A549 (cell line): ENCODE measurements at regions not wholly inside any gene's neighbourhood (a gene's known extent, or its start where the extent isn't known, plus 50 kb on each side); places are given as distances from the start of the nearest gene placed in this dataset.

Experiments used
- BHLHE40 ChIP-seq: IDR thresholded peaks from 2 replicates; pipeline ENCODE4 v1.6.1; 2012; ENCODE audit warnings: low read depth, low read length, inconsistent platforms
- FOXS1 ChIP-seq: fragments of 250-450 bp; sonication (Bioruptor Pico); IDR thresholded peaks from 2 replicates; pipeline ENCODE4 v1.5.0; 2020; ENCODE audit warnings: mild to moderate bottlenecking, moderate library complexity
- RAD21 ChIP-seq, 2 experiments: fragments of >200 bp in 1 of 2; sonication (Bioruptor Twin) in 1 of 2; formaldehyde crosslinking in 1 of 2; IDR thresholded peaks in 1 of 2; conservative IDR thresholded peaks in 1 of 2; 2 replicates in 1 of 2; 3 replicates in 1 of 2; pipeline ENCODE4 v1.6.1; 2012 to 2018; ENCODE audit warnings: inconsistent platforms in 1 of 2
- RNF2 ChIP-seq: fragments of 200-600 bp; sonication (generic); IDR thresholded peaks from 2 replicates; pipeline ENCODE4 v1.6.1; 2016; ENCODE audit warnings: low read depth, mild to moderate bottlenecking, antibody characterized with exemption, moderate library complexity, borderline replicate concordance
- SMC3 ChIP-seq: fragments of >200 bp; sonication (Bioruptor Twin); formaldehyde crosslinking; IDR thresholded peaks from 3 replicates; pipeline ENCODE4 v1.6.1; 2018; ENCODE audit warnings: inconsistent platforms
- ZFP36 ChIP-seq: fragments of 450-650 bp; IDR thresholded peaks from 2 replicates; pipeline ENCODE4 v1.6.1; 2014; ENCODE audit warnings: borderline replicate concordance; ENCODE audit not compliant: partially characterized antibody
- TF ChIP-seq, protein P1 (sequence below): fragments of >200 bp; sonication (Bioruptor Twin); formaldehyde crosslinking; IDR thresholded peaks from 3 replicates; pipeline ENCODE4 v1.5.1; 2016
- TF ChIP-seq, protein P2 (sequence below): fragments of >200 bp; sonication (Bioruptor Twin); formaldehyde crosslinking; IDR thresholded peaks from 2 replicates; pipeline ENCODE4 v1.6.1; 2016

- TF ChIP-seq, protein P1, sequence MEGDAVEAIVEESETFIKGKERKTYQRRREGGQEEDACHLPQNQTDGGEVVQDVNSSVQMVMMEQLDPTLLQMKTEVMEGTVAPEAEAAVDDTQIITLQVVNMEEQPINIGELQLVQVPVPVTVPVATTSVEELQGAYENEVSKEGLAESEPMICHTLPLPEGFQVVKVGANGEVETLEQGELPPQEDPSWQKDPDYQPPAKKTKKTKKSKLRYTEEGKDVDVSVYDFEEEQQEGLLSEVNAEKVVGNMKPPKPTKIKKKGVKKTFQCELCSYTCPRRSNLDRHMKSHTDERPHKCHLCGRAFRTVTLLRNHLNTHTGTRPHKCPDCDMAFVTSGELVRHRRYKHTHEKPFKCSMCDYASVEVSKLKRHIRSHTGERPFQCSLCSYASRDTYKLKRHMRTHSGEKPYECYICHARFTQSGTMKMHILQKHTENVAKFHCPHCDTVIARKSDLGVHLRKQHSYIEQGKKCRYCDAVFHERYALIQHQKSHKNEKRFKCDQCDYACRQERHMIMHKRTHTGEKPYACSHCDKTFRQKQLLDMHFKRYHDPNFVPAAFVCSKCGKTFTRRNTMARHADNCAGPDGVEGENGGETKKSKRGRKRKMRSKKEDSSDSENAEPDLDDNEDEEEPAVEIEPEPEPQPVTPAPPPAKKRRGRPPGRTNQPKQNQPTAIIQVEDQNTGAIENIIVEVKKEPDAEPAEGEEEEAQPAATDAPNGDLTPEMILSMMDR = no peak
- TF ChIP-seq ZFP36 = no peak
- TF ChIP-seq FOXS1 (CRISPR knock-in tag) = no peak
- no peak for TF ChIP-seq SMC3
- TF ChIP-seq, protein P2, sequence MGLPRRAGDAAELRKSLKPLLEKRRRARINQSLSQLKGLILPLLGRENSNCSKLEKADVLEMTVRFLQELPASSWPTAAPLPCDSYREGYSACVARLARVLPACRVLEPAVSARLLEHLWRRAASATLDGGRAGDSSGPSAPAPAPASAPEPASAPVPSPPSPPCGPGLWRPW = no peak
- no peak for TF ChIP-seq RNF2
- no peak for TF ChIP-seq BHLHE40
- TF ChIP-seq RAD21 (conservative IDR thresholded peaks at IDR 0.05 in 1 of 2, IDR thresholded peaks at IDR 0.05 in 1 of 2) = no peak
Measured at GRCh38 chr5:56725711-56726411, 89.5 kb upstream of the MAP3K1 start.
